GM10266 (cell line): ENCODE measurements at regions not wholly inside any gene's neighbourhood (a gene's known extent, or its start where the extent isn't known, plus 50 kb on each side); places are given as distances from the start of the nearest gene placed in this dataset.

Experiments
- DNase-seq: peaks from one replicate; pipeline ENCODE4 v3.0.0; 2012; ENCODE audit errors: extremely low spot score
- TF ChIP-seq, protein P1 (sequence below): IDR thresholded peaks from 2 replicates; pipeline ENCODE4 v1.5.1; 2012; ENCODE audit warnings: mild to moderate bottlenecking, low read depth; ENCODE audit not compliant: control insufficient read depth, insufficient read depth; ENCODE audit errors: missing control alignments

- DNase-seq: no peak
- TF ChIP-seq, protein P1, sequence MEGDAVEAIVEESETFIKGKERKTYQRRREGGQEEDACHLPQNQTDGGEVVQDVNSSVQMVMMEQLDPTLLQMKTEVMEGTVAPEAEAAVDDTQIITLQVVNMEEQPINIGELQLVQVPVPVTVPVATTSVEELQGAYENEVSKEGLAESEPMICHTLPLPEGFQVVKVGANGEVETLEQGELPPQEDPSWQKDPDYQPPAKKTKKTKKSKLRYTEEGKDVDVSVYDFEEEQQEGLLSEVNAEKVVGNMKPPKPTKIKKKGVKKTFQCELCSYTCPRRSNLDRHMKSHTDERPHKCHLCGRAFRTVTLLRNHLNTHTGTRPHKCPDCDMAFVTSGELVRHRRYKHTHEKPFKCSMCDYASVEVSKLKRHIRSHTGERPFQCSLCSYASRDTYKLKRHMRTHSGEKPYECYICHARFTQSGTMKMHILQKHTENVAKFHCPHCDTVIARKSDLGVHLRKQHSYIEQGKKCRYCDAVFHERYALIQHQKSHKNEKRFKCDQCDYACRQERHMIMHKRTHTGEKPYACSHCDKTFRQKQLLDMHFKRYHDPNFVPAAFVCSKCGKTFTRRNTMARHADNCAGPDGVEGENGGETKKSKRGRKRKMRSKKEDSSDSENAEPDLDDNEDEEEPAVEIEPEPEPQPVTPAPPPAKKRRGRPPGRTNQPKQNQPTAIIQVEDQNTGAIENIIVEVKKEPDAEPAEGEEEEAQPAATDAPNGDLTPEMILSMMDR: no peak
Measured at GRCh38 chr12:20175704-20176388, 192.5 kb upstream of the PDE3A start.

DNA sequence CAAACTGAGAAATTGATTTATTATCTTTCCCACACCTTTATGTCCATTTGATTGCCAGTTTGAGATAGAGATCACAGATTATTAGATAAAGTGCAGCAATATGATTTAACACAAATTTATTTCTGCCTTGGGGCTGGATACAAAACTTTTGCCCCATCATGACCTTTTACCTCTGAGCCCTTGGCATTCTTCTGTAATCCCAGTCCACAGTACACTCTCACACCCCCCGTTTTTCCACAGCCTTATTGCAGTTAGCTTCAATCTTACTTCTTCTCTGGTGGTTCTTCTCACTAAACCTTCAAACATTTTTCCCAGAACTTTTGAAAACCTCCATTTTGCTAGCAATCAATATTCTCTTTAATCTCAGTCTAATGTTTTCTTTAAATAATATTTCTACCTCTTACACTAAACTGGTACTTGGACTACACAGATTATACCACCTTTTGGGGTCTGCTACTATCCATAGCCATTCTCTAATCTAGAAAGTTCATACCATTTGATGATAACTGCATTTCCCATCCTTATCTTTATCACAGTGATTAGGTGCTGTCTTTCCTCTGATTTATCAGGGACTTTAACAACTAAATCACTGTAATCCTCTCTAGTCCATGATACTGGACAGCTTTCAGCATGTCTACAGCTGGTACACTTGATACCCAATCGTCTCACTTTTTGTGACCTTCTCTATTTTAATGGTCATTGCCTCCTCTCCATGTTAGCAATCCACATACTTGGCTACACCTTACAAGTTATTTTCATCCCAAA, 186.7 kb upstream of the PDE3A start:
- DNase-seq: no peak
- TF ChIP-seq, protein P1: no peak

DNA sequence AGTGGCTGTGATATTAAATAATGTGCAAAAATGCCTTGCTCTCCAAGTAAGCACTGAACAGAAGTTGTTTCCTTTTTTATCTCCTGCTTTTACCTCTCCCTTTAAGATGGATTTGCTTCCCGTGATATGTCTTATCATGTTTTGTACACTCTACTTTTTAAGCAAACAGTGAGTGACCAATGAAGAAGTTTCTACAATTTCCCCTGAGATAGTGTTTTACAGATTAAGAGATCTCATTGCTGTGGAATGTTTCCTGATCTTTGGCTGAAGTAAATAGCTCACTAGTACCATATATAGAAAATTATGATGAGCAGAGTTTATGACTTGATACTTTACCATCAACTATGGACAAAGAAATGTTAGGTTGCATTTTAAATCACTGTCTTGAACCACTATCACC, 184.8 kb upstream of the PDE3A start:
- no peak for DNase-seq
- TF ChIP-seq, protein P1: no peak

GRCh38 chr12:20184514-20184913, 183.8 kb upstream of the PDE3A start:
- TF ChIP-seq, protein P1: no peak
- no peak for DNase-seq

GRCh38 chr12:20187456-20187855, 180.9 kb upstream of the PDE3A start:
- TF ChIP-seq, protein P1: no peak
- DNase-seq: no peak

GRCh38 chr12:20188930-20189653, 179.2 kb upstream of the PDE3A start:
- DNase-seq: no peak
- TF ChIP-seq, protein P1: no peak

GRCh38 chr12:20189767-20190166, 178.6 kb upstream of the PDE3A start:
- no peak for DNase-seq
- TF ChIP-seq, protein P1: no peak
